Mesenchymal stem cell (in vitro differentiated cells and primary cell): ENCODE measurements at regions not wholly inside any gene's neighbourhood (a gene's known extent, or its start where the extent isn't known, plus 50 kb on each side); places are given as distances from the start of the nearest gene placed in this dataset.
"Not testable (repeated sequence)": the region's sequence is repeated elsewhere in the genome, so short reads cannot be mapped to it uniquely, and the experiment has no call there.

Source experiments
- DNase-seq: peaks from one replicate; pipeline ENCODE4 v3.0.0-alpha.2; 2013
- H2AFZ ChIP-seq: one replicate; pipeline ENCODE4 v1.6.1; 2013; ENCODE audit warnings: low read depth, mild to moderate bottlenecking, control low read depth, inconsistent platforms, low read length, moderate library complexity
- H2AK5ac ChIP-seq: 2 replicates; pipeline ENCODE4 v1.6.1; 2013; ENCODE audit warnings: low read length, moderate library complexity, mild to moderate bottlenecking, inconsistent platforms; ENCODE audit not compliant: severe bottlenecking
- H2BK120ac ChIP-seq: one replicate; pipeline ENCODE4 v1.6.1; 2013; ENCODE audit warnings: low read depth, mild to moderate bottlenecking, inconsistent platforms, low read length, moderate library complexity
- H2BK12ac ChIP-seq, 2 experiments: one replicate each; pipeline ENCODE4 v1.6.1; 2013; ENCODE audit warnings: inconsistent platforms in 2 of 2, low read length in 2 of 2, mild to moderate bottlenecking in 2 of 2, moderate library complexity in 2 of 2, control low read depth in 1 of 2
- H2BK15ac ChIP-seq: one replicate; pipeline ENCODE4 v1.6.1; 2013; ENCODE audit warnings: mild to moderate bottlenecking, low read depth, inconsistent platforms; ENCODE audit not compliant: poor library complexity, severe bottlenecking
- H2BK5ac ChIP-seq: 2 replicates; pipeline ENCODE4 v1.6.1; 2013; ENCODE audit warnings: low read depth, mild to moderate bottlenecking, low read length, control low read depth, inconsistent platforms; ENCODE audit not compliant: poor library complexity, severe bottlenecking
- H3K14ac ChIP-seq, 2 experiments: one replicate each; pipeline ENCODE4 v1.6.1; 2013; ENCODE audit warnings: inconsistent platforms in 2 of 2, low read length in 2 of 2, control low read depth in 1 of 2, mild to moderate bottlenecking in 1 of 2, moderate library complexity in 1 of 2
- H3K18ac ChIP-seq, 2 experiments: one replicate each; pipeline ENCODE4 v1.6.1; 2013; ENCODE audit warnings: inconsistent platforms in 2 of 2, low read length in 2 of 2, control low read depth in 1 of 2, low read depth in 1 of 2, mild to moderate bottlenecking in 1 of 2
- H3K23ac ChIP-seq, 2 experiments: one replicate each; pipeline ENCODE4 v1.6.1; 2013; ENCODE audit warnings: inconsistent platforms in 2 of 2, low read length in 2 of 2, mild to moderate bottlenecking in 2 of 2, moderate library complexity in 2 of 2, control low read depth in 1 of 2
- H3K27ac ChIP-seq: 2 replicates; pipeline ENCODE4 v1.5.1; 2013; ENCODE audit warnings: mild to moderate bottlenecking, moderate library complexity, low read length, control low read depth, inconsistent platforms; ENCODE audit not compliant: poor library complexity, severe bottlenecking
- H3K27me3 ChIP-seq, 2 experiments: 2 replicates each; pipeline versions ENCODE4 v1.6.1 to v1.7.0; 2013; ENCODE audit warnings: low read length in 2 of 2, mild to moderate bottlenecking in 2 of 2, moderate library complexity in 2 of 2, control low read depth in 1 of 2, inconsistent platforms in 1 of 2; ENCODE audit not compliant: control insufficient read depth in 1 of 2, insufficient read depth in 1 of 2
- H3K36me3 ChIP-seq, 2 experiments: 2 replicates each; pipeline versions ENCODE4 v1.6.1 to v1.7.0; 2013; ENCODE audit warnings: low read length in 2 of 2, control low read depth in 1 of 2, inconsistent platforms in 1 of 2, low read depth in 1 of 2, mild to moderate bottlenecking in 1 of 2; ENCODE audit not compliant: insufficient read depth in 2 of 2, control insufficient read depth in 1 of 2
- H3K4ac ChIP-seq, 2 experiments: one replicate each; pipeline ENCODE4 v1.6.1; 2013; ENCODE audit warnings: inconsistent platforms in 2 of 2, low read length in 2 of 2, mild to moderate bottlenecking in 2 of 2, moderate library complexity in 2 of 2, control low read depth in 1 of 2, low read depth in 1 of 2
- H3K4me1 ChIP-seq: 2 replicates; pipeline ENCODE4 v1.6.1; 2013; ENCODE audit warnings: low read depth, low read length, control low read depth; ENCODE audit not compliant: control insufficient read depth, insufficient read depth
- H3K4me2 ChIP-seq: 2 replicates; pipeline ENCODE4 v1.6.1; 2013; ENCODE audit warnings: low read length, mild to moderate bottlenecking, inconsistent platforms; ENCODE audit not compliant: poor library complexity, severe bottlenecking
- H3K4me3 ChIP-seq, 2 experiments: 2 replicates each; pipeline versions ENCODE4 v1.5.1 to v1.7.0; 2013; ENCODE audit warnings: low read length in 2 of 2, mild to moderate bottlenecking in 2 of 2, control low read depth in 1 of 2, low read depth in 1 of 2; ENCODE audit not compliant: insufficient read depth in 1 of 2
- H3K79me1 ChIP-seq: replicated peaks from 2 replicates; pipeline ENCODE4 v1.6.1; 2013; ENCODE audit warnings: mild to moderate bottlenecking, control low read depth, low read length, inconsistent platforms; ENCODE audit not compliant: poor library complexity, severe bottlenecking
- H3K9ac ChIP-seq: 2 replicates; pipeline ENCODE4 v1.7.0; 2013; ENCODE audit warnings: mild to moderate bottlenecking, low read length, moderate library complexity
- H3K9me3 ChIP-seq: 2 replicates; pipeline ENCODE4 v1.7.0; 2013; ENCODE audit warnings: mild to moderate bottlenecking, low read length; ENCODE audit not compliant: control insufficient read depth
- H4K8ac ChIP-seq: one replicate; pipeline ENCODE4 v1.6.1; 2013; ENCODE audit warnings: inconsistent platforms, mild to moderate bottlenecking, low read length, moderate library complexity
- H4K91ac ChIP-seq: one replicate; pipeline ENCODE4 v1.6.1; 2013; ENCODE audit warnings: mild to moderate bottlenecking, low read length, inconsistent platforms
- WGBS: methylation state at CpG from one replicate; pipeline ENCODE4 v1.1.7; 2013; ENCODE audit warnings: mixed read lengths; 5-methylcytosine and 5-hydroxymethylcytosine counted together

GRCh38 chr4:131732034-131732630 lies 1417.0 kb upstream of the PCDH10 start:
- H2AFZ ChIP-seq, H3K18ac ChIP-seq, H3K4me3 ChIP-seq, H2BK15ac ChIP-seq, H2AK5ac ChIP-seq, H2BK5ac ChIP-seq, H3K27me3 ChIP-seq, DNase-seq, H3K36me3 ChIP-seq, H4K91ac ChIP-seq, H3K9me3 ChIP-seq, H3K79me1 ChIP-seq, H2BK12ac ChIP-seq, H3K4me2 ChIP-seq, H3K27ac ChIP-seq, H2BK120ac ChIP-seq, H3K9ac ChIP-seq, H3K14ac ChIP-seq, H3K23ac ChIP-seq, H3K4me1 ChIP-seq, H3K4ac ChIP-seq, H4K8ac ChIP-seq: not testable (repeated sequence)
- 97% methylated on average over 33 of the region's 47 CpGs for WGBS

GRCh38 chr4:131734321-131734720 lies 1414.8 kb upstream of the PCDH10 start:
- H4K8ac ChIP-seq, DNase-seq, H3K18ac ChIP-seq, H4K91ac ChIP-seq, H2BK12ac ChIP-seq, H3K4me2 ChIP-seq, H3K27me3 ChIP-seq, H3K9ac ChIP-seq, H3K4me1 ChIP-seq, H3K14ac ChIP-seq, H3K79me1 ChIP-seq, H3K9me3 ChIP-seq, H3K36me3 ChIP-seq, H3K4me3 ChIP-seq, H2AFZ ChIP-seq, H2AK5ac ChIP-seq, H2BK120ac ChIP-seq, H3K4ac ChIP-seq, H3K23ac ChIP-seq, H2BK15ac ChIP-seq, H2BK5ac ChIP-seq, H3K27ac ChIP-seq: not testable (repeated sequence)
- WGBS, result 94% methylated on average over 11 of the region's 31 CpGs

GRCh38 chr4:131734851-131735385 lies 1414.2 kb upstream of the PCDH10 start:
- H2BK15ac ChIP-seq, H4K8ac ChIP-seq, H3K27ac ChIP-seq, H3K9ac ChIP-seq, H3K18ac ChIP-seq, H3K79me1 ChIP-seq, H2BK5ac ChIP-seq, H2AFZ ChIP-seq, H3K27me3 ChIP-seq, H3K14ac ChIP-seq, H2AK5ac ChIP-seq, H3K4me1 ChIP-seq, H2BK12ac ChIP-seq, H3K36me3 ChIP-seq, H2BK120ac ChIP-seq, H3K9me3 ChIP-seq, DNase-seq, H4K91ac ChIP-seq, H3K4ac ChIP-seq, H3K4me3 ChIP-seq, H3K4me2 ChIP-seq, H3K23ac ChIP-seq: not testable (repeated sequence)
- WGBS, result 93% methylated on average over 8 of the region's 51 CpGs

GRCh38 chr4:131738991-131739390 lies 1410.1 kb upstream of the PCDH10 start:
- H2AFZ ChIP-seq, H3K4ac ChIP-seq, H3K4me3 ChIP-seq, DNase-seq, H4K8ac ChIP-seq, H3K4me1 ChIP-seq, H3K14ac ChIP-seq, H3K27ac ChIP-seq, H3K9me3 ChIP-seq, H3K23ac ChIP-seq, H2BK15ac ChIP-seq, H3K27me3 ChIP-seq, H3K79me1 ChIP-seq, H3K36me3 ChIP-seq, H2BK12ac ChIP-seq, H3K9ac ChIP-seq, H3K4me2 ChIP-seq, H2BK5ac ChIP-seq, H2AK5ac ChIP-seq, H3K18ac ChIP-seq, H2BK120ac ChIP-seq, H4K91ac ChIP-seq: not testable (repeated sequence)
- WGBS, result 97% methylated on average over 11 of the region's 26 CpGs
